Ovary (tissue), 3 donors: ENCODE measurements at regions not wholly inside any gene's neighbourhood (a gene's known extent, or its start where the extent isn't known, plus 50 kb on each side); places are given as distances from the start of the nearest gene placed in this dataset.

Source experiments
- EP300 ChIP-seq: sonication (generic); formaldehyde crosslinking; IDR thresholded peaks from one replicate; pipeline ENCODE4 v1.6.1; 2017; ENCODE audit warnings: antibody characterized with exemption
- POLR2A ChIP-seq: fragments of 450-650 bp; IDR thresholded peaks from one replicate; pipeline ENCODE4 v1.6.1; 2017; ENCODE audit warnings: antibody characterized with exemption, mild to moderate bottlenecking, moderate library complexity
- TF ChIP-seq, protein P1 (sequence below), 3 donors: fragments of 450-650 bp in 2 of 3; fragments of 200-600 bp in 1 of 3; IDR thresholded peaks; one replicate each; pipeline versions ENCODE4 v1.5.1 to v1.8.0; 2016 to 2022; ENCODE audit warnings: antibody characterized with exemption in 3 of 3, mild to moderate bottlenecking in 1 of 3
- donor health status: DM: no; HTN: no; CAD: no.

DNA sequence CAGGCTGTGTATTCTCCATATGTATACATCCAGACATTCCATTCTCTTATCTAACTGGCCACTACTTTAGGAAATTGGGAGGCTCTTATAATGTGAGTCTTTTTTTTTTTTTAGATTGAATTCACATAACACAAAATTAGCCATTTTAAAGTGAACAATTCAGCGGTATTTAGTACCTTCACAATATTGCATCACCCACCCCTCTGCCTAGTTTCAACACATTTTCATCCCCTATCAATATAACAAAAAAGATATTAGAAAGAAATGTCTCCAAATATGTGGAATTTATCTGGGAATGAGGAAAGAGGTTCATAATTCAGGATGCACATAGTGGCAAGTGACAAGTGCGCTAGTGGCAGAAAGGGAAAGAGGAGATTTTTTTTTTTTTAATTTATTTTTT lies 228.5 kb downstream of the ICE1 start:
- TF ChIP-seq, protein P1, sequence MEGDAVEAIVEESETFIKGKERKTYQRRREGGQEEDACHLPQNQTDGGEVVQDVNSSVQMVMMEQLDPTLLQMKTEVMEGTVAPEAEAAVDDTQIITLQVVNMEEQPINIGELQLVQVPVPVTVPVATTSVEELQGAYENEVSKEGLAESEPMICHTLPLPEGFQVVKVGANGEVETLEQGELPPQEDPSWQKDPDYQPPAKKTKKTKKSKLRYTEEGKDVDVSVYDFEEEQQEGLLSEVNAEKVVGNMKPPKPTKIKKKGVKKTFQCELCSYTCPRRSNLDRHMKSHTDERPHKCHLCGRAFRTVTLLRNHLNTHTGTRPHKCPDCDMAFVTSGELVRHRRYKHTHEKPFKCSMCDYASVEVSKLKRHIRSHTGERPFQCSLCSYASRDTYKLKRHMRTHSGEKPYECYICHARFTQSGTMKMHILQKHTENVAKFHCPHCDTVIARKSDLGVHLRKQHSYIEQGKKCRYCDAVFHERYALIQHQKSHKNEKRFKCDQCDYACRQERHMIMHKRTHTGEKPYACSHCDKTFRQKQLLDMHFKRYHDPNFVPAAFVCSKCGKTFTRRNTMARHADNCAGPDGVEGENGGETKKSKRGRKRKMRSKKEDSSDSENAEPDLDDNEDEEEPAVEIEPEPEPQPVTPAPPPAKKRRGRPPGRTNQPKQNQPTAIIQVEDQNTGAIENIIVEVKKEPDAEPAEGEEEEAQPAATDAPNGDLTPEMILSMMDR (IDR thresholded peaks at IDR 0.05) = no peak
- TF ChIP-seq EP300 = no peak
- TF ChIP-seq POLR2A = no peak
